ENCODE measurements at regions not wholly inside any gene's neighbourhood (a gene's known extent, or its start where the extent isn't known, plus 50 kb on each side); places are given as distances from the start of the nearest gene placed in this dataset.

GRCh38 chr10:6743291-6743849, 163.3 kb upstream of the PRKCQ start:
- no peak for DNase-seq (ENCODE audit: low read depth in 4 of 4, low spot score in 2 of 4)

- no peak for DNase-seq (ENCODE audit: low read depth in 4 of 4, low spot score in 2 of 4)
These were observed 161.5 kb upstream of the PRKCQ start for GRCh38 chr10:6741541-6741941.

DNA sequence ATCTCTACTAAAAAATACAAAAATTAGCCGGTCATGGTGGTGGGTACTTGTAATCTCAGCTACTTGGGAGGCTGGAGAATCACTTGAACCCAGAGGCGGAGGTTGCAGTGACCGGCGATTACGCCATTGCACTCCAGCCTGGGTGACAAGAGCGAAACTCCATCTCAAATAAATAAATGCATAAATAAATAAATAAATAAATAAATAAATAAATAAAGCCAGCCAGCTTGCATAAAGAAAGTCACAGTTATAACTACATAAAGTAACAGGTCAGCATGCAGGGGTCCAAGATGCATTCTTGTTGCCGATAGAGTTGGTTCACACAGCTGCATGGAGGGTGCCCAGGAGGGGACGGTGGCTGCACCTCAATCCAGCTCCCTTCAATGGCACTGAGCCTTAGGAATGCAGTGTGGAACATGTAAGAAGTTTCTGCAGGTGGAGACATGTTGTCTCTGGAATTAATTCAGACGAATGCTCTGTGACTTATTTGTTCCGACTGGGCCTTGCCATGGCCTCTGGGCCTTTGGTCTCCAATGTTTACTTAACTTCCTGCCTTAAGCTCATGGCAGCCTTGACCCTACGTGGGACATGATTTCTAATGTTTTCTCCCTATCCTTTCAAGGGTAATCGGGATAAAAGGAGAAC, 159.6 kb upstream of the PRKCQ start:
- no peak for DNase-seq (ENCODE audit: low read depth in 4 of 4, low spot score in 2 of 4)

DNA sequence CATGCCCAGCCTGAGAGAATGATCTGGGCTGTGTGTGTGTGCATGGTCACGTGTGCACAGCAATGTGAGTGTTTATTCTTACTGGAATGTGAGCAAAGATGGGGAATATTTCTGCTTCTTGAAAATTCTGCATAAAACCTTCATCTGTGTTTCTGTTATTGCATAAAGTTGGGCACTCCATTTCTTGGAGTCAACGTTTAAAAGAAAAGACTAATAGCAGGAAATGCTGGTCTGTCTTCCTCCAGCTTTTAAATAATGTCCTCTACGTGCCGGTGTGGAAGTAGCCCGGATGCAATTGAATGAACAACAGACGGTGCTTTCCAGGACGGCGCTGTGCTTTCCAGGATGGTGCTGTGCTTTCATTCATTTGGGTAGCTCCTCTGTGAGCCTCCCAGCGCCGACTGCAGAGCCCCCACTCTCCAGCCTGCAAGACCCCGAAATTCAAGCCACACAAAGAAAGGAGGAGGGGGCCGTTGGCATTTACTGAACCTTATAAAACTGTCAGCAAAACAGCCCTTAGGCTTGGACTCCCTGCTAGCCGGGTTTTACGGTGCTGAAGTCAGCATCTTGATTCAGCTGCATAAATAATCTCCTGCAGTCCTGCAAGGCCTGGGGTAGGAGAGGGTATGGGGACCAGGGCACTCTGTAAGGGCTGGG, 158.2 kb upstream of the PRKCQ start:
- DNase-seq (ENCODE audit: low read depth in 4 of 4, low spot score in 2 of 4): no peak

DNA sequence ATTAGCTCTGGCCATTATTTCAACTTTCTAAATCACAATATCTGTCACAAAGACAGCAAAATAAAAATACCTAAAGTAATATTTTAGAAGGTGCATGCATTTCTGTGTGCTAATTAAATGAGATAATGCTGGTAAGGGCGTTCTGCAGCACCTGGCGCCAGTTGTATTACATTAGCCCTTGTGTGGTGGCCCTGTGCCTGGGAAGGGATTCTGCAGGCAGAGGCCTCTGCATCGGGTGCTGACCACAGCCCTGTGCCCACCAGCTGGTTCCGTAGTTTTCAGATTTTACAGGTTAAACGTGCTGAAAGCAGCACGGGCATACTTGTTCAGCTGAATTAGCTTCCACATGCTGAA, 157.7 kb upstream of the PRKCQ start:
- DNase-seq (ENCODE audit: low read depth in 4 of 4, low spot score in 2 of 4): no peak

- peak in 1 of 4 donors; percentile 45 for DNase-seq (ENCODE audit: low read depth in 4 of 4, low spot score in 2 of 4)
These were observed 157.1 kb upstream of the PRKCQ start for GRCh38 chr10:6737080-6737641.

DNA sequence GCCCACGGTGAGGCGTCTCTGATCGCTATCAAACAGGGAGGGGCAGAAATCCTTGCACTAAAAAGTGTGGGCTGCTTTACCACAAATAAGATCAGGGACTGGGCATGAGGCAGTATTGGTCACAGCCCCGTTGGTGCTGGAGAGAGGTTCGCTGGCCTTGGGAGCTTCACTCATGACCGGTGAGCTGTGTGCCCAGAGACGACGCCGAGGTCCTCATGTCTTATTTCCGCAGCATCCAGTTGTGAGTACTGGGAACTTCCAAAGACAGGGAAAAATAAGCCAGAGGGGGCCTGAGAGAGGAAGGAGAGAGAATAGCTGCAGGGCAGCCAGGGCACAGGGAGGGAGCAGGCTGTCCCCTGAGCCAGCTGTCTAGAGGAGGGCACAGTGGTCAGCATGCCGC, 154.2 kb upstream of the PRKCQ start:
- DNase-seq (ENCODE audit: low read depth in 4 of 4, low spot score in 2 of 4): no peak

DNA sequence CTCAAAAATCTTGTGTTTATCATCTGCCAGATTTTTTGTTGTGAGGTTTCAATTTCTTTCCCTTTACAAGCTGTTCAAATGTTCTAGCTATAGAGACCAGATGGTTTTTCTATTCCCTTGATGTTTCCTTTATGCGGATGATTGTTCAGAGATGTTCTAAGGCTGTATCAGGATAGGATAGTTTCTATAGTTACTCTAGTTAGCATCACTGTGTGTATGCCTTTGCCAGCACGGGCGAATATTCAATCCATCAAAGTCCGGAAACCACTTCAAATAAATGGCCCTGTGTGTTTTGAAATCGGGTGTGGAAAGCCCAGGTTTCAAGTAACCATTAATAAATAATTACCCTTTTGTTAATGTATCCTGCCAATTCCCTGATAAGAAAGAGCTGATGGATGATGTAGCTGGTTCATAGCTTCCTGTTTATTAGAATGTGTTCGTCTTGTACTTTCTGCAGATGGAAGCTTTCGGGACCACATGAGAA, 149.8 kb upstream of the PRKCQ start:
- no peak for DNase-seq (ENCODE audit: low read depth in 4 of 4, low spot score in 2 of 4)

DNA sequence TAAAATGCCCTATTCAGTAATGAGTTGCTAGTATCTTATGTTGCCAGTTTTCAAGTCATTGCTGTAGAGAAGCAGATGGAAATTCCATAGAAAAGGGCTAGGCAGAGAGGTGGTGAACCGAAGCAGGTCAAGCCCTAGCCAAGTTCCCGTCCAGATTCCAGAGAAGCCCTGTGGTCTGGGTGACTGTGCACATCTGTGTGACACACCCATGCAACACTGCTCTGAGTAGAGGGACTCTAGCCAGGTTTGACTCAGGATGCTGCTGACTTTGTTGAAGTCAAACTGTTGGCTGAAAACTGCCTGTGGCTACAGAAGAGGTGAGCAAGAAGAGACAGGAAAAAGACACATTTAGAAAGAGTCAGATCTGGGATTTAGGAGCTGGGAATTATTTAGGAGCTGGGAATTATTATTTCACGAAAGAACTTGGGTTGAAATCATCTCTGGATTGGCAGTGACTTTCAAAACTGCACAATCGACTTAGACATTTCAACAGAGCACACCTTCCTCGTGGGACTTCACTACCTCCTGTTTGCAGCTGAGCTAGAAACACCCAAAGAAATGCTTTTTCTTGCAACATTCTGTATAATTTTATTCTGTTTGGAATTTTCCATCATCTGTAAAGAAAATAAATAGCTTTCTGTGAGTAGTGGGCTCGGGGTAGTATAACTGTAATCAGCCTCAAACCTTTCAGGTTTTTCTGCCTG, 149.1 kb upstream of the PRKCQ start:
- no peak for DNase-seq (ENCODE audit: low read depth in 4 of 4, low spot score in 2 of 4)

GRCh38 chr10:6726924-6727323, 146.8 kb upstream of the PRKCQ start:
- no peak for DNase-seq (ENCODE audit: low read depth in 4 of 4, low spot score in 2 of 4)

DNA sequence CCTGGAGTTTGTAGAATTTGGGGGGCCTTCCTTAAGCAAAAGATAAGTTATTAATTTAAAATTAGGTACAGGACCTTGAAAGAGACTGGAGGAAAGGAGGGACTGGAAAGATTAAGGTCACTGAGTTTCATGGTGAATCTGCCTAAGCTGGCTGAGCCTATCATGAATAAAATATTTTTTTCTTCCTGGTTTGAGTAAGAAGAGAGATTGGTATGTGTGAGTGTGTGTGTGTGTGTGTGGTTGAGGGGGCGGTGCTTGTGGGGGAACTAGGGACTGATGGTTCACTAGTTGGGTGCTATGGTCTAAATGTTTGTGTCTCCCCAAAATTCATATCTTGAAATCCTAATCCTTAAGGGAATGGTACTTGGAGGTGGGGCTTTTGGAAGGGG, 142.5 kb upstream of the PRKCQ start:
- DNase-seq (ENCODE audit: low read depth in 4 of 4, low spot score in 2 of 4): no peak

DNA sequence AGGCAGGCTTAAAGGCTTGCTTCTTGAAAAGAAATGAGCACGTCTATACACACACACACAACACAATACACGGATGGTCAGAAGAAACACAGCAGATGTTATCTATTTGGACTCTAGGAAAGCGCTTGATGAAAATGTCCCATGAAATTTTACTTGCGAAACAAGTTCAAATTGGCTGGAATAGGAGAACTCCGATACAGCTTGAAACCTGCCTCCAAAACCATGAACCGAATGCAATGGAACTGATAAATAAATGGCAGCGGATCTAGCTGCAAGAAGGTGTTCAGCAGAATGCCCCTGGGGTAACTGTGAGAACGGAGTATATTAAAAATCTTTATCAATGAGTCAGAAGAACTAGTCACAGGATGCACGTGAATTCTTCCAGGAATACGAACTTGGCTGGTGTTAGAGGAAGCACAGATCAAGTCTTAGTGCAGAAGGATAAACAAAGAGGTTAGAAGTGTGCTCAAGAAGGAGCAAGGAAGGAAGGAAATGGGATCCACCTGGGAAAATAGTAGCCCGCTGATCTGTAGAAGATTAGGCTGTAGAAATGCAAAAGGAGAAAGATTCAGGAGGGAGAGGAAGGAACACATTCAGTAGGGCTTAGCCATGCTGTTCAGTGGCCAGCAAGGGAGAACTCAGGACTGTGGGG, 142.0 kb upstream of the PRKCQ start:
- DNase-seq (ENCODE audit: low read depth in 4 of 4, low spot score in 2 of 4): no peak

DNA sequence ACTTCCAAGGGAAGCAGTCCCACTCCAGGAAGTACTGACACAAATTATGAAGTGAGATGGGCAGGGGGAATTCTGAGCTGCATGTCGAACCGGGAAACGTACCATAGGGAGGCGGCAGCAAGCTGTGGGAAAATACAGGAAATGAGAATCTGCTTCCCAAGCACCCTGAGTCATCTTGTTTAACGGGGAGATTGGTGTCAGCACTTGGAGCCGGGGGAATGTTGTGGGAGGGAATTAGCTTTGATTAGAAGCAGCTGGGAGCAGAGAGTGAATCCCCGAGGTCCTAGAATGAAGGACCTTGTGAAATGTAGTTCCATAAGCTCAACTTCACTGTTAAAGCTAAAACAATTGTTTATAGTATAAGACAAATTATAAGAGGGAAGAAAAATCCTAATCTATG, 141.4 kb upstream of the PRKCQ start:
- DNase-seq (ENCODE audit: low read depth in 4 of 4, low spot score in 2 of 4): peak in 1 of 4 donors; percentile 36

- no peak for DNase-seq (ENCODE audit: low read depth in 4 of 4, low spot score in 2 of 4)
These were observed 139.5 kb upstream of the PRKCQ start for GRCh38 chr10:6719561-6719960.

DNA sequence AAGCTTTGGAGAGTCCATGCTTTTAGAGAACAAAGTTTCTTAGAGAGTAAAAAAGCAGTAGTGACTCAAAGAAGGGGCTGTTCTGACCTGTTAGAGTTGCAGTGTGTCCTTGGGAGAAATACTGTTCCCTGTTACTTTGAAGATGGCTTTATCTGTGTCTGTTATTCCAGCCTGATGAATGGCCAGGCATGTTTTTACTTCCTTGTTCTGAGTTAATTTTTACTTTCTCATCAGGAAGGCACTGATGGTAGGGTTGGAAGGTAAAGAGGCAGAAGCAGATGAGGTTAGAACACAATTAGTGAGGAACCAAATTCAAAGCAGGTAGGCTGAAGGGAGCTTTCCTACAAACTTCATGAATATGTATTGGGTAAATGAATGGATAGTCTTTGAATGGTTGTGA, 138.5 kb upstream of the PRKCQ start:
- no peak for DNase-seq (ENCODE audit: low read depth in 4 of 4, low spot score in 2 of 4)

GRCh38 chr10:6716516-6716915, 136.4 kb upstream of the PRKCQ start:
- no peak for DNase-seq (ENCODE audit: low read depth in 4 of 4, low spot score in 2 of 4)

DNA sequence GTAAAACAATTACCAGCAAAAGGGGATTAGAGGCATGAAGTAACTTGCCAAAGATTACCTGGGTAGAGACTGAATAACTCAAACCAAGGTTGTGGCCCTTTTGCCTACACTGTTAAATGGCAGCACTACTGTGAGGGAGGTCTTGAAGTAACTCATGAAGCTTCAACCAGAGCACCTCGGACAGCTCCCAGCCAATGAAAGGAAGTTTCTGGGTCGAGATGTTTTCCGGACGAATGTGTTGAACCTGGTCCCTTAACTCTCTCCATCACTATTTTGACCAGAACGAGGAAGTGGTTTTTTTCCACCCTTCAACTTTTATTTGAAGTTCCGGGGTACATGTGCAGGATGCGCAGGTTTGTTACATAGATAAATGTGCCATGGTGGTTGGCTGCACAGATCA, 133.6 kb upstream of the PRKCQ start:
- DNase-seq (ENCODE audit: low read depth in 4 of 4, low spot score in 2 of 4): no peak

GRCh38 chr10:6713120-6713519, 133.0 kb upstream of the PRKCQ start:
- DNase-seq (ENCODE audit: low read depth in 4 of 4, low spot score in 2 of 4): no peak

DNA sequence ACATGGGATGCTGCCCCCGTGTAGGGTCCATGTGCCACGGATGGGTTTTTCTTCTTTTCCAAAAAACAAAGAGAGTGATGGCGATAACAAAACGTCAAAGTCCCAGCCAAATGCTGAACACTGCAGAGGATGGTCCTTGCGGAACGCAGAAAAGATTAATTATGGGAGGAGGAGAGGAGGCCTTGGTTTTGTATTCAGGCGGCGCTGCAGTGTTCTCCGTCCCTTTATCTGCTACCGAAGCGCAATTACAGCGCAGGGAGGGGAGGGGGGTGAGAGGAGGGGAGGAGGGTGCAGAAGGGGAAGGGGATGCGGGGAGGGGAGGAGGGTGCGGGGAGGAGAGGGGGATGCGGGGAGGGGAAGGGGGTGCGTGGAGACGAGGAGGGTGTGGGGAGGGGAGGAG, 131.8 kb upstream of the PRKCQ start:
- DNase-seq (ENCODE audit: low read depth in 4 of 4, low spot score in 2 of 4): no peak

DNA sequence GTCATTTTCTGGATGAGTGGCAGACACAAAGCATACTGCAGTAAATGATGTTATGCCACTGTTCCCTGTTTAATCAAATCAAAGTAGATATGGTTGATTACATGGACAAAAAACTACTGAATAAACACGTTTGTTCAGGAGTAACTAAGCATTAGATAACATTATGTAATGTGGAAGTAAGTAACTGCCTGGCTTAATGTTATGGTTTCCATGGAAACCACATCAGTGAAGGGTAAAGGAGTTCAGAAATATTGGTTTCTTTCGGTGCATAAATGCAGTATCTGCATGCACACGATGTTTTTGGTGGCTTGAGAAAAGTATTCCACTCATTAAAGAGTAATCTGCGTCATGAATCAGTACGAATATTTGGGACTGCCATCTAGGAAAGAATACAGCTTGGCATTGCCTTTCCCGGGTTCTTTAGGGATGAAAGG, 131.3 kb upstream of the PRKCQ start:
- no peak for DNase-seq (ENCODE audit: low read depth in 4 of 4, low spot score in 2 of 4)

GRCh38 chr10:6707352-6707751, 127.3 kb upstream of the PRKCQ start:
- no peak for DNase-seq (ENCODE audit: low read depth in 4 of 4, low spot score in 2 of 4)

Data from left renal cortex interstitium (tissue), 4 donors.